Islet precursor cell (in vitro differentiated cells): ENCODE measurements at regions not wholly inside any gene's neighbourhood (a gene's known extent, or its start where the extent isn't known, plus 50 kb on each side); places are given as distances from the start of the nearest gene placed in this dataset.

Experiments used
- DNase-seq: peaks from one replicate; pipeline ENCODE4 v3.0.0-alpha.2; 2018

- DNase-seq, result no peak
Measured at GRCh38 chr18:7358989-7359726, 128.3 kb downstream of the LRRC30 start.

- no peak for DNase-seq
Measured at GRCh38 chr18:7360606-7361170, 129.8 kb downstream of the LRRC30 start.

GRCh38 chr18:7363338-7363737, 132.4 kb downstream of the LRRC30 start:
- peak; percentile 10 for DNase-seq

GRCh38 chr18:7366597-7366996, 135.7 kb downstream of the LRRC30 start:
- no peak for DNase-seq

GRCh38 chr18:7367336-7367735, 136.4 kb downstream of the LRRC30 start:
- DNase-seq, result peak; percentile 54

- no peak for DNase-seq
Measured at GRCh38 chr18:7369006-7369405, 138.1 kb downstream of the LRRC30 start.

- DNase-seq, result no peak
Measured at GRCh38 chr18:7370375-7370774, 139.5 kb downstream of the LRRC30 start.

GRCh38 chr18:7370802-7371201, 139.9 kb downstream of the LRRC30 start:
- no peak for DNase-seq

- DNase-seq, result no peak
Measured at GRCh38 chr18:7373441-7373840, 142.6 kb downstream of the LRRC30 start.

- no peak for DNase-seq
Measured at GRCh38 chr18:7381307-7381706, 150.4 kb downstream of the LRRC30 start.

- DNase-seq, result no peak
Measured at GRCh38 chr18:7382328-7383001, 151.6 kb downstream of the LRRC30 start.

GRCh38 chr18:7383002-7383980, 152.4 kb downstream of the LRRC30 start:
- DNase-seq, result no peak

- no peak for DNase-seq
Measured at GRCh38 chr18:7388741-7389140, 157.9 kb downstream of the LRRC30 start.

GRCh38 chr18:7390731-7391492, 160.0 kb downstream of the LRRC30 start:
- DNase-seq, result no peak

GRCh38 chr18:7393080-7393479, 162.2 kb downstream of the LRRC30 start:
- no peak for DNase-seq

GRCh38 chr18:7394050-7394659, 163.3 kb downstream of the LRRC30 start:
- no peak for DNase-seq

- DNase-seq, result no peak
Measured at GRCh38 chr18:7395566-7395965, 164.7 kb downstream of the LRRC30 start.

GRCh38 chr18:7413906-7414305, 153.2 kb upstream of the PTPRM start:
- DNase-seq, result no peak

- no peak for DNase-seq
Measured at GRCh38 chr18:7414459-7414858, 152.7 kb upstream of the PTPRM start.

GRCh38 chr18:7415081-7415894, 151.8 kb upstream of the PTPRM start:
- DNase-seq, result no peak

GRCh38 chr18:7417727-7418126, 149.4 kb upstream of the PTPRM start:
- DNase-seq, result peak; percentile 97
